GM23248 (cell line): ENCODE measurements at regions not wholly inside any gene's neighbourhood (a gene's known extent, or its start where the extent isn't known, plus 50 kb on each side); places are given as distances from the start of the nearest gene placed in this dataset.

Experiments
- EZH2 ChIP-seq: fragments of 200-600 bp; sonication (generic); IDR thresholded peaks from 2 replicates; pipeline ENCODE4 v1.6.1; 2018; ENCODE audit warnings: antibody characterized with exemption, mild to moderate bottlenecking; ENCODE audit not compliant: insufficient read depth, poor library complexity, severe bottlenecking
- EZH2phosphoT487 ChIP-seq: fragments of 200-600 bp; sonication (generic); IDR thresholded peaks from 2 replicates; pipeline ENCODE4 v1.6.1; 2018; ENCODE audit warnings: antibody characterized with exemption, moderate library complexity, mild to moderate bottlenecking, low read depth; ENCODE audit not compliant: insufficient read depth

DNA sequence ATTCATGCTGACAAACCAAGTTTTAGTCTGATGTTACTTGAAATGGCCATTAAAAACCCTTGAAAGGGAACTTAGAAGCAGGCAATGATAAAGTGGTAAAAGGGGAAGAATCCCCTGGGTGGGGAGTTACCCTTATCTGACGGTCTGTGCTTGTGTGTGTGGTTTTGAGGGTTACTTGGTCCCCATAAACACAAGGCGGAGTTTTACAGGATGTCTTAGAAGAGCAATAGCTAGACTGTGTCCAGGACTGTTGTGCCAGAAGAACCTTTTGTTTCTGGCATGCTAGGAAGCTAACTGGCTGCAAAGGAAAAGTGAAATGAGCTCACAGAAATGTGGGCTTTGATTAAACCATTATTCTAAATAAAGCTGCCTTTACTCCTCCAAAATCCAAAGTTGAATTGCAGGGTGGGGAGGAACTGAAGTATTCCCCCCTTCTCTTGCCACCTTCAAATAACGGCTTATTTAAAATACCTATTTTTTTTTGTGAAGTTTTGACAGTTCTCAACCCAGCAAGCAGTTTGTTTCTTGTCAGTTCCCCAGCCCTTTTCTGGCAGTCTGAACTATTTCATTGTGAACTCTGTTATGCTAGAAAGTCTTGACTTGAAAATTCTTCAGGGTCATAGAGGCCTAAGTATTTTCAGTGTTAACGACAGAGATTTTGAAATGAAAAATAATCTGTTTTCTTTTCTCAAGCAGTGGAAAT lies 443.5 kb downstream of the OTOL1 start:
- no peak for TF ChIP-seq EZH2phosphoT487
- no peak for TF ChIP-seq EZH2
